ENCODE measurements at regions not wholly inside any gene's neighbourhood (a gene's known extent, or its start where the extent isn't known, plus 50 kb on each side); places are given as distances from the start of the nearest gene placed in this dataset.

GRCh38 chr20:16653266-16653665 lies 76.6 kb upstream of the SNRPB2 start:
- TF ChIP-seq CTCF (conservative IDR thresholded peaks at IDR 0.05; ENCODE audit: low read depth, low read length) (no peak), EZH2 (IDR thresholded peaks at IDR 0.05; ENCODE audit: borderline replicate concordance, low read depth, low read length, poor library complexity, severe bottlenecking) (no peak)
